ENCODE measurements at regions not wholly inside any gene's neighbourhood (a gene's known extent, or its start where the extent isn't known, plus 50 kb on each side); places are given as distances from the start of the nearest gene placed in this dataset.
"Not testable (repeated sequence)": the region's sequence is repeated elsewhere in the genome, so short reads cannot be mapped to it uniquely, and the experiment has no call there.

DNA sequence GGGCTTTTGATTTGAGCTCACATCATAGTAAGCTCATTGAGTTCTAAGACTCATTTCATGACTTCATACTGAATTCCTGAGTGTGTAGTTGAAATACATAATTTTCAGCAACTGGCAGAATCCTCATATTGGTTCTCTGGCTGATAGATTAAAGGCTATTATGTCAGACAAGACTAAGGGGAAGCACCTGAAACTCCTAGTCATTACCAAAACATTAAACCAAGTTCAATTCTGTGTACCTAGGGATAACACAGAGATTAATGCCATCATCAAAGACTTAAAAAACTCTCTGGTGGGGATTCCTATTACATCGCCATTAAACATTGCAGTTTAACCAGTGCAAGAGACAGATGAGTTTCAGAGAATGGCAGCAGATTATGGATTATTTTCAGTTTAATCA, 339.1 kb downstream of the PTPRC start:
- DNase-seq (ENCODE audit: low spot score), result no peak

- no peak for DNase-seq (ENCODE audit: low spot score)
These were observed 339.7 kb downstream of the PTPRC start for GRCh38 chr1:198978523-198978922.

- no peak for DNase-seq (ENCODE audit: low spot score)
These were observed 347.2 kb downstream of the PTPRC start for GRCh38 chr1:198986036-198986435.

GRCh38 chr1:198986442-198986841, 347.6 kb downstream of the PTPRC start:
- DNase-seq (ENCODE audit: low spot score), result no peak

GRCh38 chr1:199002661-199003060, 363.8 kb downstream of the PTPRC start:
- DNase-seq (ENCODE audit: low spot score), result no peak

DNA sequence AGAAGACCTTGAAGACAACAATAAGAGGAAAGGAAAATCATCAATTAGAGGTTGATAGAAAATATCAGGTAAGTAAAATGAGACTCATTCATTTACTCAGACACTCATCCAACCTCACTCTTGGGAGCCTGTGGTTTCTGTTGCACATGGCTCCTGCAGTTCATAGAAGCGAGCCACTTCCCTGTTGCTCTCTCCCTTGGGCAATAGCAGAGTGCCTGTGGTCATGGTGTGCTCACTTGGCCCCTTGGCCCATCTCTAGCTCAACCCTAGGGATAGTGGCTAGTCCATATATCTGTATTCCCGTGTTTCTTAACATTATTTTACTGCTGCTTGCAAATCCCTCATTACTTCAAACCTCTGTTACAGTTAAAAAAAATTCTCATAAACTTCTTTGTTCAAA, 368.6 kb downstream of the PTPRC start:
- no peak for DNase-seq (ENCODE audit: low spot score)

DNA sequence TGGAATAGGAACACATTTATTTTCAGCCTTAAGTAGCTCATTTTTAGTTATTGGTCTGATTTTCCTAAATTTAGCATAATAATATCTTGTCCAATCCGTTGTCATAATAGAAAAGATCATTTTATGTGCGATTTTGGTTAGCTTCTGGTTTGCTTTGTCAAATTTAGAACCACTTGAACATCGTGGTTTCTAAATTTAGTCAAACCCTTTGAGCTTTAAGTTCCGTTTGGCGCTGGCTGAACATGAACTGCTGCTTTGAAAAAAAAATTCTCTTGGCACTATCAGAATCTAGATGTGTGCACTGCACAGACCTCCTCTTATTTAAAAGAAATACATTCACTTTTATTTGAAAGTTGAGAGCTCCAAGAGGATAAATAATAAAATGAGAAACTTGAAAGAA, 370.6 kb downstream of the PTPRC start:
- DNase-seq (ENCODE audit: low spot score), result no peak

DNA sequence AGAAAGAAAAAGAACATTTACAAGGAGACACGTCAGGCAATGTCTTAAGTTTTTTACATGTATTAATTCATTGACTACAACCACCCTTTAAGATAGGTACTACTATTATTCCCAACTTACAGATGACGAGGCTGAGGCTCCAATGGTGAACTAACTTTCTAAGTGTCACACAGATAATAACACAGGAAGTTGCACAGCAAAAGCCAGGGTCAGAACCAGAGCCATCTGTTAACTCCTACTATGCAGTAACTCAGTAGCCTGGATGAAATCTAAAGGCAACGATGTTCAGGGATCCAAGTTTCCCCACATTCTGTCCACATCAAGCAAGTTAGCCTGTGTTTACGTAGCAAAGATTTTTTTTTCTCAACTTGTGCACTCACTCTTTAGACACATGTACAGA, 371.7 kb downstream of the PTPRC start:
- no peak for DNase-seq (ENCODE audit: low spot score)

DNA sequence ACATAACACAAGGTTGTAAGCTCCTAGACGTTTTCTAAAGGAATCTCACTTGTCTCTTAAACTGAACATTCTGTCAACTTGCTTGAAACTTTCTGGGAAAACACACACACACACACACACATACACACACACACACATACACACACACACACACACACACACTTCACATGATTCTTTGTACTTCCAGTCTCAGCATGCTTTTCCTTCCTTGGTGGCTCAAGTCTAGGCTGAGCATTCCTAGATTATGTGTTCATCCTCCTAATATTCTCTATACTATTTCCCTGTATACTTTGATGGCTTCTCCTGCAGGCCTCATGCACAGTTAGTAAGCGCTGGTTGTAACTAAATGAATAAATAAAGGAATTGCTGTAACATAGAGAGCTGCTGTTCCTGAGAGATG, 372.1 kb downstream of the PTPRC start:
- DNase-seq (ENCODE audit: low spot score), result no peak

GRCh38 chr1:199015799-199016198, 377.0 kb downstream of the PTPRC start:
- DNase-seq (ENCODE audit: low spot score), result no peak

DNA sequence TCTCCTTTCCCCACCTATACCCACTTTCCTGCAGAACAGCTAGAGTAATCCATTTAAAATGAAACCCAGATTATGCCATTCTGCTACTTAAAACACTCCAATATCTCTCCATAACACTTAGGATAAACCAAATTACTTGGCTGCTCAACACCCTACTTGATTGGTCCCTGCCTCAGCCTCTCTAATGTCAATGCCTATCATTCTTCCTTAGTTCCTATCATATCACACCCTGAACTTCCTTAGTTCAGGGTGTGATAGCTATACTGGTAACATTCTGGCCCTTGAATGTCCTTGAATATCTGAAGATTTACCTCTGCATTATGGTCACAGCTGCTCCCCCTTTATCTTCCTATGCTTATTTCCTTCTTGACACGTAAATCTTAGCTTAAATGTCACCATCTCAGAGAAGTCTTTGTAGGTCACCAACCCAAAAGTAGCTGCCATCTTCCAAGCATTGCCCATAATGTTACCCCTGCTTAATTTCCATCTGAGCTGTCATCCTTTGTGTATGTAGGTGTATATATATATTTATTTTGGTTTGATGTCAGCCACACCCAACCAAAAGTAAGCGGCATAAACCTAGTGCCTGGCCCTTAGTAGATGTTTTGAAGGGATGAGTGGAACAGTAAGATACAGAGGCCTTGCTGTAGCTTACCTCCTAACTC, 379.8 kb downstream of the PTPRC start:
- no peak for DNase-seq (ENCODE audit: low spot score)

DNA sequence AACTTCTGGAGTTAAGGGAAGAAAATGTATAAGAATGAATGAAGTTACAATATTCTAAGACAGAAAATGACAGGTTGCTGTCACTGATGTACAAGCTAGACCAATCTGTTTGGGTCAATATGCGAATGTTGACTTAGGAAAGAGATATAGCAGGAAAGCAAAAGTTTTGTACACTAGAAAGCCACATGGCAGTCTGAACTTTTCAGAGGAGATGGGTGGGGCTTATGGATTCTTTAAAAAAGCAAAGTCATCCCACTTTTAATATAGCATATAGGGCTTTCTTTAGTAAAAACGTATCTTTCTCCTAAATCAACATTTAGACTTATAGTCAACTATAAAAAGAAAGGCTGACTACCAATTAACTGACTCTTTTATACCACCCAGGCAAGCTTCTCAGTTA, 381.2 kb downstream of the PTPRC start:
- DNase-seq (ENCODE audit: low spot score), result no peak

GRCh38 chr1:199020904-199021303, 382.1 kb downstream of the PTPRC start:
- DNase-seq (ENCODE audit: low spot score), result no peak

DNA sequence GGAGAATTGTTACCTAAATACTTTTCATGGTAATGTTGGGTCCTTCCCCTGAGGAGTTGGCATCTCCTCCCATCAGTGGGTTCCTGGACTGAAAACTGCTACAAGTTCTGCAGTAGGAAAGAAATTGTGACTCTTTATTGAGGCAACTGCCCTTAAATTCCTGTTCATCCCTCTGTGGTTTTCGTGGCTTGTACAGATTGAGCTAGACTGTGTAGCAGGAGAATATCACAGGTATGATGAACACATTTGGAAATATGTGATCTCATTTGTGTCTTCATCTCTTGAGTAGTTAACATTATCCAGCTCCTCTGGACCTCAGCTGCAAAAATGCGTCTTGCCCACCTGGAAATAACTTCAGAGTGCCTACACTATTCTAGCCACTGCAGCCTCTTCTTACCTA, 390.6 kb downstream of the PTPRC start:
- no peak for DNase-seq (ENCODE audit: low spot score)

GRCh38 chr1:199029855-199030254, 391.0 kb downstream of the PTPRC start:
- DNase-seq (ENCODE audit: low spot score), result no peak

DNA sequence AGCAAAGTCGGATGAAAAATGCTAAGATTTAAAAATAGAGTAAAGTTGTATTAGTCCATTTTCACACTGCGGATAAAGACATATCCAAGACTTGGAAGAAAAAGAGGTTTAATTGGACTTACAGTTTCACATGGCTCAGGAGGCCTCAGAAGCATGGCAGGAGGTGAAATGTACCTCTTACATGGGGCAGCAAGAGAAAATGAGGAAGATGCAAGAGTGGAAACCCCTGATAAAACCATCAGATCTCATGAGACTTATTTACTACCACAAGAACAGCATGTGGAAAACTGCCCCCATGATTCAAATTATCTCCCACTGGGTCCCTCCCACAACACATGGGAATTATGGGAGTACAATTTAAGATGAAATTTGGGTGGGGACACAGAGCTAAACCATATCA, 391.7 kb downstream of the PTPRC start:
- not testable (repeated sequence) for DNase-seq (ENCODE audit: low spot score)

DNA sequence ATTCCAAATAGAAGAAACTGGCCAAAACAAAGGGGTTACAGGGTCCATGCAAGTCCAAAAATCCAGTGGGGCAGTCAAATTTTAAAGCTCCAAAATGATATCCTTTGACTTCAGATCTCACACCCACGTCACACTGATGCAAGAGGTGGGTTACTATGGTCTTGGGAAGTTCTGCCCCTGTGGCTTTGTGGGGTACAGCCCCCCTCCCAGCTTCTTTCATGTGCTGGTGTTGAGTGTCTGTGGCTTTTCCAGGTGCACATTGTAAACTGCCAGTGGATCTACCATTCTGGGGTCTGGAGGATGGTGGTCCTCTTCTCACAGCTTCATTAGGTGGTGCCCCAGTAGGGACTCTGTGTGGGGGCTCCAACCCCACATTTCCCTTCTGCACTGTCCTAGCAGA, 392.3 kb downstream of the PTPRC start:
- DNase-seq (ENCODE audit: low spot score), result not testable (repeated sequence)

- not testable (repeated sequence) for DNase-seq (ENCODE audit: low spot score)
These were observed 393.6 kb downstream of the PTPRC start for GRCh38 chr1:199032479-199032878.

- DNase-seq (ENCODE audit: low spot score), result no peak
These were observed 394.8 kb downstream of the PTPRC start for GRCh38 chr1:199033661-199034060.

DNA sequence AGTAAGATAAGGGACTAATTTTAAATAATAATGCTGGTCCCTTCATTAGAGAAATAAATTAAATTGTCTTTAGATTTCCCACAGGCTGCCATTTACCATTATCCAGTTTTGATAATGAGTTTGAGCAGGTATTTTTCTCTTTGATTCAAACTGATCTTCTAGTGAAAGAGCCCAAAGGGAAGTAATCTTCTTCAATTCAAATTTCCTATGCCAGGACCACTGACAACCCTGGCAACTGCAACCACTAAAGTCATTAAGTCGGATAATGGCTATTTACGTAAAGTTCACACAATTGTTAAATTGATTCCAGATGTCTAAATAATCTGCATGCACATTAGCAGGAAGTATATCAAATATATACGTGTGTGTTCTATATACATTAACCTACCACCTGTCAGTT, 399.3 kb downstream of the PTPRC start:
- DNase-seq (ENCODE audit: low spot score), result no peak

DNA sequence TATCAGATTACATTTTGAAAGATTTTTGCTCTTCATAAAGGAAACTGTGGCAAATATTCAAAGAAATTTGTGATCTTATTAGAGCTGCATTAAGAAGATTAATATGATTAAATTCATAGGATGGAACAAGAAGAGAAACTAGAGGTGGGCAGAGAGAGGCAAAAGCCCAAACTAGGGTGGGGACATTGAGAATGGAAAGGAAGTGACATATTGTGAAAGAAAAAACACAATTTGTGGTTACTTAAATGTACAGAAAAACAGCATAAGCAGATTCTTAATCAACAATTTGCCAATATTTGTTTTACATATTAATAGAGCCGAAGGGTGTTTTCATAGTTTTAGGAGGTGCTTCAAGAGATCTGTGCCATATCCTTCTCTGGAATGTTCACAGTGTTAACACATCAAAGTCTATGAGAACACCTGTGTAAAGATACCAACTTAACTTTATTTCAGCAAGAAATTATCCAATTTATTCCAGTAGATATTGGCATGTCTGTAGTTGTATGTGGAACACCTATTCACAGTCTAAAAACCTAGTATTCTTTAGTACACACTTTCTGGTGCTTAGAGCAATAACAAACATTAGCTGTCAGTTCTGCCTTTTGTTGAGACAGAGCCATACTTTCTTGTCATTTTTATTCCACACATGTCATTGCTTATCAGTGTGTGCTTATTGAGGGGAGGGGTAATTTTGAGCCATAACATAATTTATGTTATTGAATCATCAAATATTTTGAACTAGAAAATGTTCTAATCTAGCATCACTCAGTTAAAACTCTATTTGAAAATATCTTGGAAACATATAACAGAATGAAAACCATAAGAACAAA, 401.5 kb downstream of the PTPRC start:
- DNase-seq (ENCODE audit: low spot score), result no peak

- no peak for DNase-seq (ENCODE audit: low spot score)
These were observed 402.5 kb downstream of the PTPRC start for GRCh38 chr1:199041173-199041914.

GRCh38 chr1:199042193-199042592, 403.4 kb downstream of the PTPRC start:
- no peak for DNase-seq (ENCODE audit: low spot score)
